ENCODE measurements at regions not wholly inside any gene's neighbourhood (a gene's known extent, or its start where the extent isn't known, plus 50 kb on each side); places are given as distances from the start of the nearest gene placed in this dataset.

- no peak overlapping the region for H3K4me3 ChIP-seq
- 73 to 83% methylated on average over 3 of the region's 3 CpGs for WGBS, 2 donors (ENCODE audit: low coverage in 1 of 2)
- H3K27ac ChIP-seq = no peak overlapping the region
- H3K27me3 ChIP-seq = no peaks in the 10 kb centered on the region
- H3K4me1 ChIP-seq = no peaks in the 10 kb centered on the region
- ATAC-seq = no peak
- TF ChIP-seq POLR2A (IDR thresholded peaks at IDR 0.05) (no peak), POLR2AphosphoS5 (IDR thresholded peaks at IDR 0.05) (no peak), EP300 (IDR thresholded peaks at IDR 0.05) (no peak), CTCF (IDR thresholded peaks at IDR 0.05) (no peak)
- no peaks in the 10 kb centered on the region for H3K9me3 ChIP-seq
- no peaks in the 10 kb centered on the region for H3K36me3 ChIP-seq
Observed at GRCh38 chr2:139378373-139378772, 598.2 kb upstream of the NXPH2 start.

- Histone ChIP-seq H3K9me3 (no peaks in the 10 kb centered on the region), H3K36me3 (no peaks in the 10 kb centered on the region), H3K27ac (no peak overlapping the region), H3K4me1 (no peaks in the 10 kb centered on the region), H3K27me3 (no peaks in the 10 kb centered on the region), H3K4me3 (no peak overlapping the region)
- no peak for TF ChIP-seq CTCF (IDR thresholded peaks at IDR 0.05)
- no peak for TF ChIP-seq POLR2A (IDR thresholded peaks at IDR 0.05)
- TF ChIP-seq POLR2AphosphoS5 (IDR thresholded peaks at IDR 0.05) = no peak
- TF ChIP-seq EP300 (IDR thresholded peaks at IDR 0.05) = no peak
- WGBS, 2 donors (ENCODE audit: low coverage in 1 of 2) = 77 to 78% methylated on average over 3 to 4 of the region's 4 CpGs
- ATAC-seq = no peak
Observed at GRCh38 chr2:139374296-139374850, 594.2 kb upstream of the NXPH2 start.

- 59 to 91% methylated on average over 3 to 4 of the region's 4 CpGs for WGBS, 2 donors (ENCODE audit: low coverage in 1 of 2)
- no peaks in the 10 kb centered on the region for H3K4me1 ChIP-seq
Observed at GRCh38 chr2:139369423-139370409, 589.5 kb upstream of the NXPH2 start.

GRCh38 chr2:139367416-139367815 lies 587.2 kb upstream of the NXPH2 start:
- WGBS, 2 donors (ENCODE audit: low coverage in 1 of 2) = 55 to 62% methylated on average over 5 to 6 of the region's 6 CpGs
- no peaks in the 10 kb centered on the region for H3K36me3 ChIP-seq
- H3K4me1 ChIP-seq = no peaks in the 10 kb centered on the region
- TF ChIP-seq EP300 (IDR thresholded peaks at IDR 0.05) (no peak), CTCF (IDR thresholded peaks at IDR 0.05) (no peak), POLR2AphosphoS5 (IDR thresholded peaks at IDR 0.05) (no peak)
- no peak overlapping the region for H3K27ac ChIP-seq
- H3K4me3 ChIP-seq = no peak overlapping the region
- H3K9me3 ChIP-seq = no peaks in the 10 kb centered on the region
- H3K27me3 ChIP-seq = no peaks in the 10 kb centered on the region
- ATAC-seq = no peak

More at GRCh38 chr2:139369423-139370409, 589.5 kb upstream of the NXPH2 start:
- H3K9me3 ChIP-seq = no peaks in the 10 kb centered on the region
- no peaks in the 10 kb centered on the region for H3K36me3 ChIP-seq
- H3K27ac ChIP-seq = no peak overlapping the region
- ATAC-seq = no peak
- no peaks in the 10 kb centered on the region for H3K27me3 ChIP-seq
- no peak overlapping the region for H3K4me3 ChIP-seq
- TF ChIP-seq POLR2AphosphoS5 (IDR thresholded peaks at IDR 0.05) (no peak), CTCF (IDR thresholded peaks at IDR 0.05) (no peak), EP300 (IDR thresholded peaks at IDR 0.05) (no peak), POLR2A (IDR thresholded peaks at IDR 0.05) (no peak)

Measured in gastroesophageal sphincter (tissue), 4 donors.